ENCODE measurements at regions not wholly inside any gene's neighbourhood (a gene's known extent, or its start where the extent isn't known, plus 50 kb on each side); places are given as distances from the start of the nearest gene placed in this dataset.

DNA sequence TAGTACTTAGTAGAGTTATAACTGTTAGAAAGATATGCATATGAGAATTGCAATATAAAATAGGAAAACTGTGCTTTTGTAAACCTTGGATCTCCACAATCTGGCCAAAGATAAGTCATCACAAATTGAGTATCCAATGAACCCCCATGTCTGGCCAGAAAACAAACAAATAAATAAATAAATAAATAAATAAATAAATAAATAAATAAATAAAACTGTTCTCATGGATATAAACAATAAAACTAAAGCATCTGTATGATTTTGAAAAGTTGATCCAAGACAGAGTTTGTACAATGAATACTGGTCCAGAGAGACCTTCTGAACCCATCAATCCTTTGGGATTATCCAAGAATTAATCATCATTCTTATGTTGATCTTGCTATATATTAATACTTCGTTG, 367.6 kb upstream of the CDH9 start:
- TF ChIP-seq POLR2A (IDR thresholded peaks at IDR 0.05) = no peak
- TF ChIP-seq, protein P1, sequence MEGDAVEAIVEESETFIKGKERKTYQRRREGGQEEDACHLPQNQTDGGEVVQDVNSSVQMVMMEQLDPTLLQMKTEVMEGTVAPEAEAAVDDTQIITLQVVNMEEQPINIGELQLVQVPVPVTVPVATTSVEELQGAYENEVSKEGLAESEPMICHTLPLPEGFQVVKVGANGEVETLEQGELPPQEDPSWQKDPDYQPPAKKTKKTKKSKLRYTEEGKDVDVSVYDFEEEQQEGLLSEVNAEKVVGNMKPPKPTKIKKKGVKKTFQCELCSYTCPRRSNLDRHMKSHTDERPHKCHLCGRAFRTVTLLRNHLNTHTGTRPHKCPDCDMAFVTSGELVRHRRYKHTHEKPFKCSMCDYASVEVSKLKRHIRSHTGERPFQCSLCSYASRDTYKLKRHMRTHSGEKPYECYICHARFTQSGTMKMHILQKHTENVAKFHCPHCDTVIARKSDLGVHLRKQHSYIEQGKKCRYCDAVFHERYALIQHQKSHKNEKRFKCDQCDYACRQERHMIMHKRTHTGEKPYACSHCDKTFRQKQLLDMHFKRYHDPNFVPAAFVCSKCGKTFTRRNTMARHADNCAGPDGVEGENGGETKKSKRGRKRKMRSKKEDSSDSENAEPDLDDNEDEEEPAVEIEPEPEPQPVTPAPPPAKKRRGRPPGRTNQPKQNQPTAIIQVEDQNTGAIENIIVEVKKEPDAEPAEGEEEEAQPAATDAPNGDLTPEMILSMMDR (IDR thresholded peaks at IDR 0.05) = no peak

All from body of pancreas (tissue), 4 donors.